RWPE2 (cell line): ENCODE measurements at regions not wholly inside any gene's neighbourhood (a gene's known extent, or its start where the extent isn't known, plus 50 kb on each side); places are given as distances from the start of the nearest gene placed in this dataset.

Experiments
- ATAC-seq: fragments of 200-7000 bp; cut with Tn5 transposase; 3 replicates; pipeline ENCODE4 v1.9.1; 2021; ENCODE audit warnings: low read depth
- DNase-seq: peaks from one replicate; pipeline ENCODE4 v3.0.0-alpha.2; 2020; ENCODE audit warnings: low spot score
- H3K27ac ChIP-seq: fragments of 450-650 bp; 2 replicates; pipeline ENCODE4 v1.5.1; 2017; ENCODE audit warnings: mild to moderate bottlenecking; ENCODE audit not compliant: poor library complexity, severe bottlenecking
- H3K27me3 ChIP-seq: fragments of 250-450 bp; sonication (Bioruptor Pico); 2 replicates; pipeline ENCODE4 v1.5.1; 2021; ENCODE audit warnings: mild to moderate bottlenecking, moderate library complexity; ENCODE audit not compliant: insufficient read depth, poor library complexity, severe bottlenecking
- H3K36me3 ChIP-seq: fragments of 250-450 bp; sonication (Bioruptor Pico); 2 replicates; pipeline ENCODE4 v1.5.1; 2020; ENCODE audit warnings: low read depth, mild to moderate bottlenecking, moderate library complexity
- H3K4me1 ChIP-seq: fragments of 250-450 bp; sonication (Bioruptor Pico); 2 replicates; pipeline ENCODE4 v1.5.1; 2021; ENCODE audit warnings: mild to moderate bottlenecking, moderate library complexity; ENCODE audit not compliant: insufficient read depth, poor library complexity, severe bottlenecking
- H3K4me3 ChIP-seq: fragments of 250-450 bp; sonication (Bioruptor Pico); 2 replicates; pipeline ENCODE4 v1.5.1; 2021; ENCODE audit warnings: mild to moderate bottlenecking, moderate library complexity; ENCODE audit not compliant: severe bottlenecking
- H3K9me3 ChIP-seq: fragments of 250-450 bp; sonication (Bioruptor Pico); 2 replicates; pipeline ENCODE4 v1.5.1; 2021; ENCODE audit warnings: mild to moderate bottlenecking, moderate library complexity; ENCODE audit not compliant: severe bottlenecking
- TF ChIP-seq, protein P1 (sequence below): fragments of 450-650 bp; IDR thresholded peaks from one replicate; pipeline ENCODE4 v1.5.1; 2017; ENCODE audit warnings: mild to moderate bottlenecking, moderate library complexity; ENCODE audit not compliant: poor library complexity, severe bottlenecking

DNA sequence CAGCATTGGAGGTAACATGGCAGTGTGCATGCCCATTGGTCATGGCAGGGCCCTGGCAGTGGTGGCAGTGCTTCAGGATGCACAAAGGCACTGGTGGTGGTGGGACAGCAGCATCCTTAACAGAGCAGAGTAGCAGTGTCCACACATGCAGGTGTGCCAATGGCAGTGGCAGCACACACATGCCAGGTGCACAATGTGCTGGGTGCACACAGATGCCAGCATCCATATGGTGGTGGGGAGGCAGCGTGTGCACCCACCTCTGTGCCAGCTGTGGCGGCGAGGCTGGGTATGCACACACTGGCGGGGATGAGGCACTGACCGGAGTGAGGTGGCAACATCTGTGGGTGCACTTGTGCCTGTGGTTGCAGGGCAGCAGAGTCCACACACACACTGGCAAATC lies 150.6 kb downstream of the SI start:
- Histone ChIP-seq H3K27me3 (no peaks in the 10 kb centered on the region), H3K9me3 (no peaks in the 10 kb centered on the region), H3K27ac (no peak overlapping the region), H3K4me1 (no peaks in the 10 kb centered on the region), H3K36me3 (no peaks in the 10 kb centered on the region), H3K4me3 (no peak overlapping the region)
- ATAC-seq (no peak), DNase-seq (no peak)
- TF ChIP-seq, protein P1, sequence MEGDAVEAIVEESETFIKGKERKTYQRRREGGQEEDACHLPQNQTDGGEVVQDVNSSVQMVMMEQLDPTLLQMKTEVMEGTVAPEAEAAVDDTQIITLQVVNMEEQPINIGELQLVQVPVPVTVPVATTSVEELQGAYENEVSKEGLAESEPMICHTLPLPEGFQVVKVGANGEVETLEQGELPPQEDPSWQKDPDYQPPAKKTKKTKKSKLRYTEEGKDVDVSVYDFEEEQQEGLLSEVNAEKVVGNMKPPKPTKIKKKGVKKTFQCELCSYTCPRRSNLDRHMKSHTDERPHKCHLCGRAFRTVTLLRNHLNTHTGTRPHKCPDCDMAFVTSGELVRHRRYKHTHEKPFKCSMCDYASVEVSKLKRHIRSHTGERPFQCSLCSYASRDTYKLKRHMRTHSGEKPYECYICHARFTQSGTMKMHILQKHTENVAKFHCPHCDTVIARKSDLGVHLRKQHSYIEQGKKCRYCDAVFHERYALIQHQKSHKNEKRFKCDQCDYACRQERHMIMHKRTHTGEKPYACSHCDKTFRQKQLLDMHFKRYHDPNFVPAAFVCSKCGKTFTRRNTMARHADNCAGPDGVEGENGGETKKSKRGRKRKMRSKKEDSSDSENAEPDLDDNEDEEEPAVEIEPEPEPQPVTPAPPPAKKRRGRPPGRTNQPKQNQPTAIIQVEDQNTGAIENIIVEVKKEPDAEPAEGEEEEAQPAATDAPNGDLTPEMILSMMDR, result no peak

DNA sequence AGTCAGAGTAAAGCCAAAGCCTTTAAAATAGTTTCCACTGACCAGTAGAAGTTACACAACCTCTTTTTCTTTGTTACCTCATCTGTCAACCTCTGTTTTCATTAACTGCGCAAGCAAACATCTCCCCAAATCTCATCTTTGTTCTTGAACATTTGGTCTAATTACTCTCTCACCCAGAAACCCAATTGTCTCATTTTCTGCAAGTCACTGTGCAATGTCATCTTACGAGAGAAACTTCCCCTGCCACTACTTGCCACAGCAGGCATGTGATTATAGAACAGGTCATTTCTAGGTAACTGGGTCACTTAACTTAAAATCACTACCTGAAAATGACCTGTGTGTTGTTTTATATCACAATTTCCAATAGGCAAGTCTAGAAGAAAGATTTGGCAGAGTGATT lies 159.4 kb downstream of the SI start:
- Histone ChIP-seq H3K27ac (no peak overlapping the region), H3K9me3 (no peaks in the 10 kb centered on the region), H3K27me3 (no peaks in the 10 kb centered on the region), H3K36me3 (no peaks in the 10 kb centered on the region), H3K4me1 (no peaks in the 10 kb centered on the region), H3K4me3 (no peak overlapping the region)
- DNase-seq (no peak), ATAC-seq (no peak)
- TF ChIP-seq, protein P1, result no peak

DNA sequence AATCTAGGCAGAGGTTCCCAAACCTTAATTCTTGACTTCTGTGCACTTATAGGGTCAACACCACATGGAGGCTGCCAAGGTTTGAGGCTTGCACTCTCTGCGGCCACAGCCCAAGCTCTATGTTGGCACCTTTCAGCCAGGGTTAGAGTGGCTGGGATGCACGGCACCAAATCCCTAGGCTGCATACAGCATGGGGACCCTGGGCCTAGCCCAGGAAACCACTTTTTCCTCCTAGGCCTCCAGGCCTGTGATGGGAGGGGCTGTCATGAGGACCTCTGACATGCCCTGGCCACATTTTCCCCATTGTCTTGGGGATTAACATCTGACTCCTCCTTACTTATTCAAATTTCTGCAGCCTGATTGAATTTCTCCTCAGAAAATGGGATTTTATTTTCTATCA lies 165.4 kb downstream of the SI start:
- Histone ChIP-seq H3K27me3 (no peaks in the 10 kb centered on the region), H3K36me3 (no peaks in the 10 kb centered on the region), H3K4me3 (no peak overlapping the region), H3K4me1 (no peaks in the 10 kb centered on the region), H3K27ac (no peak overlapping the region), H3K9me3 (no peaks in the 10 kb centered on the region)
- TF ChIP-seq, protein P1, result no peak
- ATAC-seq (no peak), DNase-seq (no peak)

DNA sequence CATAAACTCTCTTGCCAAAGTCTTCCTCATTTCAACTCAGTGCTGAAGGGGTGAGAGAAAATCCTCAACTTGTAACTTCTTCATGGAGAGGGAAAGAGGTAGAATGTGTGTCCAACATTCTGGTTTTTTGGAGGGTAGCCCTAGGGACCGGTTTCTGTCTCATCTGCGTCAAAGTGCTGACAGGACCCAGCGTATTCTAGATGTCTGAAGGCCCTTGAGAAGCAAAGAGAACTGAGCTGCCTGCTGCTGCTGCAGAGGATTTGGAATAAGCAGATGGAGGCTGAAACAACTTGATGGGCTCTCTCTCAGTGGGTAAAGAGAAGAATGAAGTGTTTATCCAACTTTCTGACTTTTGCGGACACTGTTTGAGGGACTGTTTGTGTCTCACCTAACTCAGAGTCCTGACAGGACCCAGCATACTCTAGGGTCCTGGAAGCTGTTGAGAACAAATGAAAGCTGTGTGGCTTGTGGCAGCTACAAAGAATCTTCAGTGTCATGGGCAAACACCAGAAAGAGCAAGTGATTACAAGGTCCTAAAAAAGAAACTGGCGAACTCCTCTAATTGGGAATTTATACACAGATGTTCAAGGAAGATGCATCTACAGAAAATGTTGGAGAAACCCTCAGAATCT lies 174.4 kb downstream of the SI start:
- Histone ChIP-seq H3K9me3 (no peaks in the 10 kb centered on the region), H3K27me3 (peaks cover 7% of the 10 kb centered on the region), H3K36me3 (no peaks in the 10 kb centered on the region), H3K27ac (no peak overlapping the region), H3K4me3 (no peak overlapping the region), H3K4me1 (no peaks in the 10 kb centered on the region)
- DNase-seq, result no peak
- TF ChIP-seq, protein P1, result no peak
- ATAC-seq, result no peak

DNA sequence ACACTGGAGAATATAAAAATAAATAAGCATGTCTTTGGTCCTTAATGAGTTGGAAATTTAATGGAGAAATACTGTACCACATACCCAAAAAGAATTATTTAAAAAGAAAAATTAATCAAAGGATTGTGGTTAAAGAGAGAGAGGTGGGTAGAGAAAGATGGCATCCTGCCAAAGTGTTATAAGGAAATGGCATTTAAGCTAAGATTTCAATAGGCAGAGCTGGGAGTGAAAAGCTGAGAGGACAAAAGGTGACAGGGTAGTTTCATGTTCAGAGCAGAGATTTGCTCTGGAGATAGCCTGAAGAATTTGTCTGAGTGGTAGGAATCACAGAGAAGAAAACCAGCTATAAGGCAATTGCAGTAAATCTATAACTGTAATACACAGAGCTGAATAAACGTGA lies 181.0 kb downstream of the SI start:
- Histone ChIP-seq H3K27ac (no peak overlapping the region), H3K4me3 (no peak overlapping the region), H3K36me3 (no peaks in the 10 kb centered on the region), H3K27me3 (no peaks in the 10 kb centered on the region), H3K4me1 (no peaks in the 10 kb centered on the region), H3K9me3 (no peaks in the 10 kb centered on the region)
- DNase-seq, result no peak
- TF ChIP-seq, protein P1, result no peak
- no peak for ATAC-seq
